ENCODE measurements at regions not wholly inside any gene's neighbourhood (a gene's known extent, or its start where the extent isn't known, plus 50 kb on each side); places are given as distances from the start of the nearest gene placed in this dataset.

GRCh38 chr20:22951966-22952365 lies 83.1 kb upstream of the SSTR4 start:
- TF ChIP-seq POLR2A (IDR thresholded peaks at IDR 0.05) (no peak), CTCF (IDR thresholded peaks at IDR 0.05) (no peak)

Data from heart left ventricle (tissue), 13 donors.